ENCODE measurements at regions not wholly inside any gene's neighbourhood (a gene's known extent, or its start where the extent isn't known, plus 50 kb on each side); places are given as distances from the start of the nearest gene placed in this dataset.

DNA sequence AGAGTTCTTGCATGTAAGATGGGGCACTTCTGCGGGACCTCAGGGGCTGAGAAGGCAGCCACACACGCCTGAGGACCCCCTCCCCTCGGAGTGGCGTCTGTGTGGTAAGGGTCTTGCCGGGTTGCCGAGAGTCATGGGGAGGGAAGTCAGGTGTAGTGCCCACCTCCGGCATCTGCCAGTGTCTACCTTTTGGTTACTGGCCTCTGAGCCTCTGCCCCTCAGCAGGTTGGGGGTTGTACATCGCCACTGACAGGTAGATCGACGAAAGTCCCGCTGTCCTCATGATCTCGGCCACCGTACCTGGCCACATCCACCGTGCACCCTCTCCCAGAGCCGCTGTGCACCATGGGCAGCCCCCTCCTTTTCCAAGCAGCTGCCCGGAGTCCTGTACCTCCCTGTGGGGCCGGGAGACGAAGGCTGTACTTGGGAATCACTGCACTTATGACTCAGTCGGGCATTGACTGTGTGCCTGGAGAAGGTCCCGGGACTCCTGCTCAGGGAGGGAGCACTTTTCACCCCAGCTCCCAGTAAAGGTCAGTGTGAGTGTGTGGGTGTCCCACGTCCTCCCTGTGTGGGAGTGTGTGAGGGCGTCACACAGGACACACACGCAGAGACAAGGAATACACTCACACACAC lies 332.4 kb upstream of the MYT1L start:
- H3K36me3 ChIP-seq: no peaks in the 10 kb centered on the region
- H3K9me3 ChIP-seq: no peaks in the 10 kb centered on the region
- peak in 1 of 2 donors; percentile 29 for DNase-seq
- TF ChIP-seq, protein P1, sequence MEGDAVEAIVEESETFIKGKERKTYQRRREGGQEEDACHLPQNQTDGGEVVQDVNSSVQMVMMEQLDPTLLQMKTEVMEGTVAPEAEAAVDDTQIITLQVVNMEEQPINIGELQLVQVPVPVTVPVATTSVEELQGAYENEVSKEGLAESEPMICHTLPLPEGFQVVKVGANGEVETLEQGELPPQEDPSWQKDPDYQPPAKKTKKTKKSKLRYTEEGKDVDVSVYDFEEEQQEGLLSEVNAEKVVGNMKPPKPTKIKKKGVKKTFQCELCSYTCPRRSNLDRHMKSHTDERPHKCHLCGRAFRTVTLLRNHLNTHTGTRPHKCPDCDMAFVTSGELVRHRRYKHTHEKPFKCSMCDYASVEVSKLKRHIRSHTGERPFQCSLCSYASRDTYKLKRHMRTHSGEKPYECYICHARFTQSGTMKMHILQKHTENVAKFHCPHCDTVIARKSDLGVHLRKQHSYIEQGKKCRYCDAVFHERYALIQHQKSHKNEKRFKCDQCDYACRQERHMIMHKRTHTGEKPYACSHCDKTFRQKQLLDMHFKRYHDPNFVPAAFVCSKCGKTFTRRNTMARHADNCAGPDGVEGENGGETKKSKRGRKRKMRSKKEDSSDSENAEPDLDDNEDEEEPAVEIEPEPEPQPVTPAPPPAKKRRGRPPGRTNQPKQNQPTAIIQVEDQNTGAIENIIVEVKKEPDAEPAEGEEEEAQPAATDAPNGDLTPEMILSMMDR (IDR thresholded peaks at IDR 0.05): no peak
- TF ChIP-seq POLR2A (IDR thresholded peaks at IDR 0.05) (no peak), EP300 (IDR thresholded peaks at IDR 0.05) (no peak), POLR2AphosphoS5 (IDR thresholded peaks at IDR 0.05) (no peak)
- ATAC-seq (ENCODE audit: low FRiP score in 2 of 2): no peak
- no peaks in the 10 kb centered on the region for H3K4me1 ChIP-seq
- no peak overlapping the region for H3K27ac ChIP-seq
- WGBS, 2 donors: 78% methylated on average over 16 to 23 of the region's 23 CpGs
- H3K27me3 ChIP-seq: no peaks in the 10 kb centered on the region
- no peak overlapping the region for H3K4me3 ChIP-seq

DNA sequence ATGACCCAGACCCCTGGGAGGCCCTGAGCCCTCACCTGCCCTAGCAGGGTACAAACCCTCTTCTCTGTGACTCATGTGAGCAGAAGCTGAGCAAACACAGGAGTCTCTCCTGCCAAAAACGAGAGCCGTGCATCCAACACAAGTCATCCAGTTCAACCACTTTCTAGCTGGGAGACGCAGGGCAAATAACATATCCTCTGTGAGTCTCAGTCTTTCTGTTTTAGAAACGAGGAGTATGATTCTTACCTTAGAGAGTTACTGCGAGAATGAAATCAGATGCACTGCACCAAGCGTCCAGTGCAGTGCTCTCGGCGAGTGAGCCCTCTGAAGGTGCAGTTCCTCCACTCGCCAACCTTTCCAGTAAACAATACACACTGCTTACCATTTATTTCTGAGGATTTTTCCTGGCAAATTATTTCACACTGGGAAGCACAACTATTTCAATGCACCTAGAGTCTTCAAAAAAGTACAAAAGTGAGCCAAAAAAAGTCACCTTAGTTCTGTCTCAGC lies 331.8 kb upstream of the MYT1L start:
- ATAC-seq (ENCODE audit: low FRiP score in 2 of 2) (no peak), DNase-seq (no peak)
- 50 to 58% methylated on average over 9 of the region's 9 CpGs for WGBS, 2 donors
- Histone ChIP-seq H3K27me3 (no peaks in the 10 kb centered on the region), H3K9me3 (no peaks in the 10 kb centered on the region), H3K36me3 (no peaks in the 10 kb centered on the region), H3K27ac (no peak overlapping the region), H3K4me1 (no peaks in the 10 kb centered on the region), H3K4me3 (no peak overlapping the region)
- TF ChIP-seq, protein P1 (IDR thresholded peaks at IDR 0.05): no peak
- TF ChIP-seq POLR2A (IDR thresholded peaks at IDR 0.05): no peak

DNA sequence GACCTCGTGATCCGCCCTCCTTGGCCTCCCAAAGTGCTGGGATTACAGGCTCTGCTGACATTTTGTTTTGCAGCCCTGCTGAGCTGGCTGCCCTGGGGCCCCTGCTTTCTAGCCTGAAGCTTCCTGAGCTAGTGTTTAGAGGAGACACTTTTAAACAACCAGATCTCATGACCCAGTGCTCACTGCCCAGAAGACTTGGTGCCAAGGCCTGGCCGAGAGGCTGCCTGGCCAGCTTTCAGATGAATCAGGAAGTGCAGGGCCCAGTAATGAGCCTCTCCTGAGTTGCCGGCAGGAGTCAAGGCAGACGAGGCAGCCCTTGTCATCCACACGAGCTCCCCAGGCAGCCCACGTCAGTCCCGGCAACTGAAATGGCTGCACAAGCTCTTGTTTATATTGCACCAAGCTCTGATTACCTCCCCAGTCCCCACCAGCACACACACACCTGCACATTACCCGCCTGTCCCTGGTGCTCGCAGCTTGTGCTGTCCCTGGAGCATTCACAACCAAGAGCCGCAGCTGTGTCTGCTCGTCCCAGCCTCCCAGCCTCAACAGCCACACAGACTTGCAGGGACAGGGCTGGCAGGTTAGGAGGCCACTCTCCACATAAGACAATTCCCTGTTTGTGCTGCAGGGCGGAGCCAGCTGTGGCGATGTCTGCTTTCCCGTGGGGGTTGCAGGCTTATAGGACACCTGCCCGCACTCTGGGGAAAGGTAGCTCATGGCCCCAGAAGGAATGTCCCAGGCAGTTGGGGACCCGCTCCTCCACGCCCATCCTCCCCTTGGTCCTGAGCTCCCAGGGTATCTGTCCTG lies 331.2 kb upstream of the MYT1L start:
- TF ChIP-seq POLR2AphosphoS5 (IDR thresholded peaks at IDR 0.05): no peak
- TF ChIP-seq POLR2A (IDR thresholded peaks at IDR 0.05): no peak
- TF ChIP-seq, protein P1 (IDR thresholded peaks at IDR 0.05): no peak
- TF ChIP-seq EP300 (IDR thresholded peaks at IDR 0.05): no peak
- ATAC-seq (ENCODE audit: low FRiP score in 2 of 2) (no peak), DNase-seq (no peak)
- no peaks in the 10 kb centered on the region for H3K36me3 ChIP-seq
- H3K9me3 ChIP-seq: no peaks in the 10 kb centered on the region
- no peaks in the 10 kb centered on the region for H3K4me1 ChIP-seq
- 65 to 90% methylated on average over 7 to 18 of the region's 18 CpGs for WGBS, 2 donors
- H3K27me3 ChIP-seq: no peaks in the 10 kb centered on the region
- no peak overlapping the region for H3K4me3 ChIP-seq
- H3K27ac ChIP-seq: no peak overlapping the region

DNA sequence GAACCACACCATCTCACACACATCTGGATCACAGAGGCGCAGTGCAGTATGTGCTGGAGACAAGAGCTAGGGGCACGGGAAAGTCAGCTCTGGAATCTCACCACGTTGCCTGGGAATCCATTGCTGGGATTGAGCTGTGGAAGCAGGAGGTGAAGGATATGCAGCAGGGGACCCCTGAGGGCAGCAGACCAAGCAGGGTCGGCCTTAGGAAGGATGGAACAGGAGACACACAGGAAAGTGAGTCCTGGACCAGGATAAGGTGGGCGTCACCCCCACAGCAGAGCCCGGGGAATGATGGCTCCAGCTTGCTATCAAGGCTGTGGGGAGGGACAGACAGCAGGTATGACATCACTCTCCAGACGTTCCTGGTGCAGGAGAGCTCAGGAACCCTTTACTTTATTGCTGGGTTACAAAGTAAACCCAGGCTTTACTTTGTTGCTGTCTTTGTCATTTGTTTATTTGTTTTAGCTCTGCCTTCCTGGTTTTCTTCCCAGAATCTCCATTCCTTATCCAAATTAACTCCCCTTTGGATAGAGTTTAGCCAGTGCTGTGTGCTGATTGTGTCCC lies 329.8 kb upstream of the MYT1L start:
- WGBS, 2 donors: 81 to 84% methylated on average over 6 to 7 of the region's 7 CpGs
- DNase-seq (no peak), ATAC-seq (ENCODE audit: low FRiP score in 2 of 2) (no peak)

More for the DNA sequence above, 329.8 kb upstream of the MYT1L start:
- Histone ChIP-seq H3K4me3 (no peak overlapping the region), H3K27ac (no peak overlapping the region), H3K9me3 (no peaks in the 10 kb centered on the region), H3K4me1 (peaks cover 0 to 6% (median 0%) of the 10 kb centered on the region in 4 donors), H3K27me3 (no peaks in the 10 kb centered on the region), H3K36me3 (no peaks in the 10 kb centered on the region)
- TF ChIP-seq POLR2AphosphoS5 (IDR thresholded peaks at IDR 0.05): no peak
- TF ChIP-seq, protein P1 (IDR thresholded peaks at IDR 0.05): no peak
- TF ChIP-seq POLR2A (IDR thresholded peaks at IDR 0.05): no peak
- TF ChIP-seq EP300 (IDR thresholded peaks at IDR 0.05): no peak
